HepG2 (cell line): ENCODE measurements at regions not wholly inside any gene's neighbourhood (a gene's known extent, or its start where the extent isn't known, plus 50 kb on each side); places are given as distances from the start of the nearest gene placed in this dataset.
"Not testable (repeated sequence)": the region's sequence is repeated elsewhere in the genome, so short reads cannot be mapped to it uniquely, and the experiment has no call there.

Source experiments
- ATAC-seq: fragments of 200-7000 bp; cut with Tn5 transposase; 3 replicates; pipeline ENCODE4 v1.9.1; 2020; ENCODE audit warnings: mild to moderate bottlenecking, moderate library complexity
- BruUV-seq: library from RNA; stranded (reverse); fragments of 400-500 nt; replicated peaks from 2 replicates; lab custom pipeline; 2021; lab: Mats Ljungman, UMichigan
- CTCF ChIA-PET: fragments of 300-600 bp; formaldehyde crosslinking; extraction: SDS; loops from one replicate; lab custom pipeline; 2021; ENCODE audit warnings: low total read pairs, inconsistent platforms, low intra/inter-chr PET ratio; lab: Yijun Ruan, JAX
- POLR2A ChIA-PET: fragments of 350-600 bp; sonication (Branson Sonifier 250); formaldehyde crosslinking; loops from one replicate; lab custom pipeline; 2020; ENCODE audit warnings: antibody characterized with exemption, inconsistent platforms; lab: Yijun Ruan, JAX
- DNase-seq: peaks from one replicate; pipeline ENCODE4 v3.0.0-alpha.2; 2015; ENCODE audit warnings: low spot score
- FAIRE-seq: peaks from 3 replicates; lab custom pipeline; 2011; peaks lifted over from hg19 to GRCh38; lab: Jason Lieb, UNC
- H2AFZ ChIP-seq: one replicate; pipeline ENCODE4 v1.6.1; 2011; ENCODE audit warnings: low read length, inconsistent platforms
- H3K27ac ChIP-seq: fragments of 300-600 bp; 3 replicates; pipeline ENCODE4 v1.8.0; 2011; ENCODE audit warnings: mixed run types, mild to moderate bottlenecking, mixed read lengths, low read length, inconsistent platforms; ENCODE audit not compliant: insufficient read depth; ENCODE audit errors: extremely low read length
- H3K27me3 ChIP-seq, 2 experiments: fragments of 200-600 bp in 1 of 2; 2 replicates in 1 of 2; 3 replicates in 1 of 2; pipeline versions ENCODE4 v1.6.0 to v1.8.0; 2011; ENCODE audit warnings: low read length in 2 of 2, mild to moderate bottlenecking in 2 of 2, moderate library complexity in 2 of 2, inconsistent platforms in 1 of 2; ENCODE audit not compliant: insufficient read depth in 2 of 2, control insufficient read depth in 1 of 2
- H3K36me3 ChIP-seq, 2 experiments: fragments of 200-600 bp in 1 of 2; replicated peaks in 1 of 2; 2 replicates in 1 of 2; 3 replicates in 1 of 2; pipeline versions ENCODE4 v1.5.1 to v1.8.0; 2011; ENCODE audit warnings: low read length in 2 of 2, inconsistent platforms in 1 of 2; ENCODE audit not compliant: insufficient read depth in 2 of 2, control insufficient read depth in 1 of 2
- H3K4me1 ChIP-seq: 2 replicates; pipeline ENCODE4 v1.5.1; 2012; ENCODE audit warnings: low read length, inconsistent platforms; ENCODE audit not compliant: insufficient read depth
- H3K4me2 ChIP-seq: 2 replicates; pipeline ENCODE4 v1.6.0; 2011; ENCODE audit warnings: low read depth, low read length, inconsistent platforms
- H3K4me3 ChIP-seq, 3 experiments: fragments of 200-600 bp in 1 of 3; sonication (generic), shearing (Covaris generic) in 1 of 3; replicated peaks in 1 of 3; 2 replicates each; pipeline ENCODE4 v1.5.1; 2011 to 2016; ENCODE audit warnings: low read length in 3 of 3, inconsistent platforms in 2 of 3, low read depth in 2 of 3, mild to moderate bottlenecking in 2 of 3, control low read depth in 1 of 3, mixed read lengths in 1 of 3; ENCODE audit not compliant: insufficient read depth in 1 of 3
- H3K79me2 ChIP-seq: one replicate; pipeline ENCODE4 v1.6.1; 2011; ENCODE audit warnings: low read length, inconsistent platforms; ENCODE audit not compliant: insufficient read depth
- H3K9ac ChIP-seq: 2 replicates; pipeline ENCODE4 v1.6.0; 2011; ENCODE audit warnings: mild to moderate bottlenecking, low read depth, low read length, inconsistent platforms; ENCODE audit not compliant: insufficient read depth
- H3K9me3 ChIP-seq: 2 replicates; pipeline ENCODE4 v1.5.1; 2012; ENCODE audit warnings: mild to moderate bottlenecking, low read length
- H4K20me1 ChIP-seq: 2 replicates; pipeline ENCODE4 v1.6.0; 2011; ENCODE audit warnings: inconsistent platforms, mild to moderate bottlenecking, low read length, moderate library complexity; ENCODE audit not compliant: insufficient read depth
- MAFF ChIP-seq: IDR thresholded peaks from 2 replicates; pipeline ENCODE4 v1.6.1; 2011; ENCODE audit warnings: low read depth, low read length, improper control_type of control experiment
- MAFK ChIP-seq, 2 experiments: IDR thresholded peaks in 1 of 2; conservative IDR thresholded peaks in 1 of 2; 2 replicates each; pipeline ENCODE4 v1.6.1; 2011; ENCODE audit warnings: improper control_type of control experiment in 2 of 2, low read length in 2 of 2
- WGBS: methylation state at CpG from one replicate; pipeline ENCODE4 v1.1.6; 2017; ENCODE audit warnings: low lambda C conversion rate; 5-methylcytosine and 5-hydroxymethylcytosine counted together
- in situ Hi-C: cut with HindIII; loops from 2 replicates; pipeline ENCODE4 v1.10.0; 2017; ENCODE audit warnings: low pct_unique_long_range_greater_than_20kb; ENCODE audit not compliant: extremely low pct_ligation_motif_present
- intact Hi-C: fragments of 100-400 bp; cut with micrococcal nuclease; formaldehyde crosslinking; loops from one replicate; pipeline ENCODE4 v1.10.0; 2022; ENCODE audit not compliant: unreplicated experiment
- small RNA-seq, 3 experiments: library from RNA; depleted of rRNA; stranded (forward); fragments of <200 nt; gene quantifications; one replicate each; pipeline ENCODE3, GENCODE V24; 2012; ENCODE audit warnings: low read depth in 2 of 3, low replicate concordance in 1 of 3; ENCODE audit not compliant: insufficient read length in 3 of 3, insufficient read depth in 2 of 3

DNA sequence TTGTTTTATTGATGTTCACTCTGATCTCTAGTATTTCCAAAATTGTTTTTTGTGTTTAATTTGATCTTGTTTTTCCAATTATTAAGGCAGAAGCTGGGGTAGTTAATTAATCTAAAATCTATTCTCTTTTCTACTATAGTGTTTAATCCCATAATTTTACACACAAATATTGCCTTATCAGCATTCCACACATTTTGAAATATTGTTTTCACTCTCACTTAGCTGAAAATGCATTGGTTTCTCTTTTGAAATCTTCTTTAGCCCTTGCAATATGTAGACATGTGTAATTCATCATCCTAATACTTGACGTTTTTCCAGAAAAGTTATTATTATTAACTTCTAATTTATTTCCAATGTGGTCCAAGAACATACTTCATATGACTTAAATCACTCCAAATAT, 132.6 kb downstream of the POTEB2 start:
- H4K20me1 ChIP-seq, H3K9ac ChIP-seq, H3K27ac ChIP-seq, CTCF ChIA-PET, H2AFZ ChIP-seq, H3K9me3 ChIP-seq, H3K27me3 ChIP-seq, H3K79me2 ChIP-seq, H3K4me3 ChIP-seq, H3K4me1 ChIP-seq, POLR2A ChIA-PET, H3K36me3 ChIP-seq, DNase-seq, FAIRE-seq, BruUV-seq, in situ Hi-C loops, H3K4me2 ChIP-seq, intact Hi-C loops, ATAC-seq: not testable (repeated sequence)
- WGBS: 0% methylated on average over 1 of the region's 1 CpG
- TF ChIP-seq MAFK (conservative IDR thresholded peaks at IDR 0.05 in 1 of 2, IDR thresholded peaks at IDR 0.05 in 1 of 2; ENCODE audit: low read length in 2 of 2) (peak in 1 of 2 experiments; percentile 51; a peak in 1 of 4 replicates), MAFF (peak; percentile 29; the same call in 1 of the 2 replicates)

Small RNA genes in the stretch of these regions (small RNA-seq; reads per million reads assigned to genes)
- gene RNU6-498P: 0 reads per million in 3 experiments
